Mesendoderm (in vitro differentiated cells): ENCODE measurements at regions not wholly inside any gene's neighbourhood (a gene's known extent, or its start where the extent isn't known, plus 50 kb on each side); places are given as distances from the start of the nearest gene placed in this dataset.
"Not testable (repeated sequence)": the region's sequence is repeated elsewhere in the genome, so short reads cannot be mapped to it uniquely, and the experiment has no call there.

Experiments used
- DNase-seq: peaks from one replicate; pipeline ENCODE4 v3.0.0; 2013
- H2AK5ac ChIP-seq: 2 replicates; pipeline ENCODE4 v1.6.1; 2013; ENCODE audit warnings: low read length, inconsistent platforms
- H2BK120ac ChIP-seq: 2 replicates; pipeline ENCODE4 v1.6.1; 2013; ENCODE audit warnings: low read depth, mild to moderate bottlenecking, low read length, moderate library complexity, mixed read lengths
- H2BK15ac ChIP-seq: replicated peaks from 2 replicates; pipeline ENCODE4 v1.6.1; 2013; ENCODE audit warnings: low read depth, mild to moderate bottlenecking, moderate library complexity
- H2BK5ac ChIP-seq: 2 replicates; pipeline ENCODE4 v1.6.1; 2013; ENCODE audit warnings: low read length, inconsistent platforms
- H3K18ac ChIP-seq: 2 replicates; pipeline ENCODE4 v1.6.1; 2013; ENCODE audit warnings: mild to moderate bottlenecking, low read length, mixed read lengths
- H3K23ac ChIP-seq: one replicate; pipeline ENCODE4 v1.6.1; 2013; ENCODE audit warnings: low read length
- H3K27ac ChIP-seq: 2 replicates; pipeline ENCODE4 v1.5.1; 2013; ENCODE audit warnings: low read depth, mild to moderate bottlenecking, inconsistent platforms, low read length, moderate library complexity
- H3K27me3 ChIP-seq: 2 replicates; pipeline ENCODE4 v1.6.1; 2013; ENCODE audit warnings: low read length, control low read depth, mild to moderate bottlenecking, inconsistent platforms; ENCODE audit not compliant: insufficient read depth, poor library complexity
- H3K36me3 ChIP-seq: 2 replicates; pipeline ENCODE4 v1.6.1; 2013; ENCODE audit warnings: low read length, inconsistent platforms; ENCODE audit not compliant: control insufficient read depth, insufficient read depth
- H3K4ac ChIP-seq: one replicate; pipeline ENCODE4 v1.6.1; 2013; ENCODE audit warnings: low read depth, mild to moderate bottlenecking, low read length, moderate library complexity
- H3K4me1 ChIP-seq: 2 replicates; pipeline ENCODE4 v1.6.1; 2013; ENCODE audit warnings: low read depth, low read length, inconsistent platforms; ENCODE audit not compliant: control insufficient read depth
- H3K4me2 ChIP-seq: 2 replicates; pipeline ENCODE4 v1.6.1; 2013; ENCODE audit warnings: low read length
- H3K4me3 ChIP-seq: 2 replicates; pipeline ENCODE4 v1.5.1; 2013; ENCODE audit warnings: mild to moderate bottlenecking, low read length
- H3K56ac ChIP-seq: one replicate; pipeline ENCODE4 v1.6.1; 2013; ENCODE audit warnings: low read length
- H3K79me1 ChIP-seq: 2 replicates; pipeline ENCODE4 v1.6.1; 2013; ENCODE audit warnings: low read length, inconsistent platforms
- H3K79me2 ChIP-seq: 2 replicates; pipeline ENCODE4 v1.6.1; 2013; ENCODE audit warnings: mild to moderate bottlenecking, low read length; ENCODE audit not compliant: control insufficient read depth, insufficient read depth
- H3K9ac ChIP-seq: 2 replicates; pipeline ENCODE4 v1.6.1; 2013; ENCODE audit warnings: low read length, inconsistent platforms
- H4K5ac ChIP-seq: one replicate; pipeline ENCODE4 v1.6.1; 2013; ENCODE audit warnings: low read length
- H4K8ac ChIP-seq: one replicate; pipeline ENCODE4 v1.6.1; 2013; ENCODE audit warnings: low read depth, mild to moderate bottlenecking, control low read depth, low read length, moderate library complexity
- WGBS: extraction: QIAGEN DNeasy Blood & Tissue Kit; methylation state at CpG from one replicate; pipeline ENCODE4 v1.1.7; 2013; ENCODE audit warnings: low lambda C conversion rate, missing lambda C conversion rate; ENCODE audit not compliant: insufficient coverage; ENCODE audit errors: extremely low coverage; 5-methylcytosine and 5-hydroxymethylcytosine counted together

- H3K4ac ChIP-seq, result no peak overlapping the region
- DNase-seq, result no peak
- no peak overlapping the region for H3K56ac ChIP-seq
- no peak overlapping the region for H2BK15ac ChIP-seq
- WGBS, result no CpG with 5 or more reads among the region's 5 CpGs
- H3K79me2 ChIP-seq, result no peaks in the 10 kb centered on the region
- no peak overlapping the region for H2BK120ac ChIP-seq
- H3K4me1 ChIP-seq, result no peaks in the 10 kb centered on the region
- H2AK5ac ChIP-seq, result no peak overlapping the region
- H4K8ac ChIP-seq, result no peak overlapping the region
- H3K79me1 ChIP-seq, result no peaks in the 10 kb centered on the region
- no peak overlapping the region for H3K4me3 ChIP-seq
- no peak overlapping the region for H3K23ac ChIP-seq
- no peak overlapping the region for H2BK5ac ChIP-seq
- no peaks in the 10 kb centered on the region for H3K27me3 ChIP-seq
- no peak overlapping the region for H3K9ac ChIP-seq
- no peak overlapping the region for H3K27ac ChIP-seq
- no peak overlapping the region for H3K4me2 ChIP-seq
- H3K36me3 ChIP-seq, result no peaks in the 10 kb centered on the region
- no peak overlapping the region for H3K18ac ChIP-seq
- H4K5ac ChIP-seq, result no peak overlapping the region
These were observed 70.5 kb downstream of the SOX9 start for GRCh38 chr17:72191356-72191755.

GRCh38 chr17:72191921-72192799, 71.3 kb downstream of the SOX9 start:
- H3K4me1 ChIP-seq, result no peaks in the 10 kb centered on the region
- DNase-seq, result peak; percentile 56
- H3K36me3 ChIP-seq, result no peaks in the 10 kb centered on the region
- no peaks in the 10 kb centered on the region for H3K79me1 ChIP-seq
- no peak overlapping the region for H2BK5ac ChIP-seq
- H2AK5ac ChIP-seq, result no peak overlapping the region
- no CpG with 5 or more reads among the region's 11 CpGs for WGBS
- no peaks in the 10 kb centered on the region for H3K79me2 ChIP-seq
- no peak overlapping the region for H3K56ac ChIP-seq
- no peak overlapping the region for H3K27ac ChIP-seq
- no peak overlapping the region for H3K23ac ChIP-seq
- H4K8ac ChIP-seq, result no peak overlapping the region
- H2BK120ac ChIP-seq, result no peak overlapping the region
- no peak overlapping the region for H3K4me3 ChIP-seq
- no peak overlapping the region for H3K18ac ChIP-seq
- no peak overlapping the region for H2BK15ac ChIP-seq
- no peaks in the 10 kb centered on the region for H3K27me3 ChIP-seq
- H4K5ac ChIP-seq, result no peak overlapping the region
- H3K4me2 ChIP-seq, result no peak overlapping the region
- H3K4ac ChIP-seq, result no peak overlapping the region
- H3K9ac ChIP-seq, result no peak overlapping the region

- Histone ChIP-seq H3K9ac (no peak overlapping the region), H4K5ac (no peak overlapping the region), H2BK5ac (no peak overlapping the region), H2BK15ac (no peak overlapping the region), H3K23ac (no peak overlapping the region), H3K56ac (no peak overlapping the region), H3K4me1 (no peaks in the 10 kb centered on the region), H3K36me3 (no peaks in the 10 kb centered on the region), H3K4ac (no peak overlapping the region), H2AK5ac (no peak overlapping the region), H3K4me2 (no peak overlapping the region), H3K4me3 (no peak overlapping the region), H4K8ac (no peak overlapping the region), H3K27ac (no peak overlapping the region), H3K27me3 (no peaks in the 10 kb centered on the region), H3K79me2 (no peaks in the 10 kb centered on the region), H2BK120ac (no peak overlapping the region), H3K79me1 (no peaks in the 10 kb centered on the region), H3K18ac (no peak overlapping the region)
- WGBS, result no CpG with 5 or more reads among the region's 4 CpGs
- no peak for DNase-seq
These were observed 72.0 kb downstream of the SOX9 start for GRCh38 chr17:72192800-72193192.

GRCh38 chr17:72193391-72194106, 72.7 kb downstream of the SOX9 start:
- Histone ChIP-seq H2BK120ac (no peak overlapping the region), H3K9ac (no peak overlapping the region), H2AK5ac (no peak overlapping the region), H2BK5ac (no peak overlapping the region), H4K8ac (no peak overlapping the region), H3K23ac (no peak overlapping the region), H3K4me1 (no peaks in the 10 kb centered on the region), H3K79me2 (no peaks in the 10 kb centered on the region), H3K79me1 (no peaks in the 10 kb centered on the region), H4K5ac (no peak overlapping the region), H3K36me3 (no peaks in the 10 kb centered on the region), H3K56ac (no peak overlapping the region), H3K18ac (no peak overlapping the region), H3K27me3 (no peaks in the 10 kb centered on the region), H3K4ac (no peak overlapping the region), H3K4me3 (no peak overlapping the region), H2BK15ac (no peak overlapping the region), H3K4me2 (no peak overlapping the region), H3K27ac (no peak overlapping the region)
- WGBS, result no CpG with 5 or more reads among the region's 10 CpGs
- no peak for DNase-seq

GRCh38 chr17:72194107-72194440, 73.3 kb downstream of the SOX9 start:
- H3K4me3 ChIP-seq, H3K27ac ChIP-seq, H3K18ac ChIP-seq, H2BK15ac ChIP-seq, DNase-seq, H3K4me2 ChIP-seq, H2BK5ac ChIP-seq, H4K5ac ChIP-seq, H3K27me3 ChIP-seq, H3K56ac ChIP-seq, H3K36me3 ChIP-seq, H2BK120ac ChIP-seq, H3K23ac ChIP-seq, H3K79me1 ChIP-seq, H3K9ac ChIP-seq, H4K8ac ChIP-seq, H3K4me1 ChIP-seq, H3K79me2 ChIP-seq, H3K4ac ChIP-seq, H2AK5ac ChIP-seq: not testable (repeated sequence)
- no CpG with 5 or more reads among the region's 10 CpGs for WGBS
